H1 (cell line): ENCODE measurements at regions not wholly inside any gene's neighbourhood (a gene's known extent, or its start where the extent isn't known, plus 50 kb on each side); places are given as distances from the start of the nearest gene placed in this dataset.

Experiments
- CTCF ChIA-PET: fragments of 300-600 bp; sonication (Branson Sonifier 250); formaldehyde crosslinking; loops from one replicate; lab custom pipeline; 2021; ENCODE audit not compliant: partially characterized antibody; lab: Charles Lee
- POLR2A ChIA-PET: fragments of 300-600 bp; sonication (Branson Sonifier 250); formaldehyde crosslinking; loops from one replicate; lab custom pipeline; 2021; ENCODE audit warnings: inconsistent platforms; ENCODE audit not compliant: partially characterized antibody; lab: Charles Lee
- DNase-seq, 2 experiments: peaks; one replicate each; pipeline versions ENCODE4 v3.0.0 to v3.0.0-alpha.2; 2010 to 2022; ENCODE audit warnings: low spot score in 2 of 2, low read depth in 1 of 2, mixed read lengths in 1 of 2
- FAIRE-seq: peaks from 2 replicates; lab custom pipeline; 2011; peaks lifted over from hg19 to GRCh38; lab: Jason Lieb, UNC
- H2AFZ ChIP-seq: 2 replicates; pipeline ENCODE4 v1.8.1; 2012; ENCODE audit warnings: low read length, inconsistent platforms
- H2AK5ac ChIP-seq: 2 replicates; pipeline ENCODE4 v1.6.1; 2013; ENCODE audit warnings: low read depth, low read length
- H2BK120ac ChIP-seq: replicated peaks from 2 replicates; pipeline ENCODE3; 2013; ENCODE audit warnings: low read depth, low read length, inconsistent platforms
- H2BK12ac ChIP-seq: 2 replicates; pipeline ENCODE4 v1.6.1; 2013; ENCODE audit warnings: low read depth, low read length
- H2BK15ac ChIP-seq: 2 replicates; pipeline ENCODE4 v1.6.1; 2013; ENCODE audit warnings: low read length
- H2BK20ac ChIP-seq: 2 replicates; pipeline ENCODE4 v1.6.1; 2013; ENCODE audit warnings: low read length
- H2BK5ac ChIP-seq: 2 replicates; pipeline ENCODE4 v1.6.1; 2013; ENCODE audit warnings: low read depth, low read length
- H3K14ac ChIP-seq: 2 replicates; pipeline ENCODE4 v1.6.1; 2013; ENCODE audit warnings: inconsistent platforms; ENCODE audit not compliant: insufficient read length
- H3K18ac ChIP-seq: 2 replicates; pipeline ENCODE4 v1.6.1; 2013; ENCODE audit warnings: low read length; ENCODE audit errors: extremely low read depth
- H3K23ac ChIP-seq: 2 replicates; pipeline ENCODE4 v1.6.1; 2013; ENCODE audit warnings: inconsistent platforms; ENCODE audit not compliant: insufficient read length
- H3K23me2 ChIP-seq: 2 replicates; pipeline ENCODE4 v1.6.1; 2013; ENCODE audit warnings: low read depth, low read length
- H3K27ac ChIP-seq: 2 replicates; pipeline ENCODE4 v1.6.1; 2011; ENCODE audit warnings: low read depth, low read length, inconsistent platforms
- H3K27me3 ChIP-seq, 4 experiments: replicated peaks in 1 of 4; 1 replicate in 1 of 4; 2 replicates in 3 of 4; pipeline versions ENCODE4 v1.6.1 to v1.8.1; 2011 to 2013; ENCODE audit warnings: low read length in 3 of 4, mild to moderate bottlenecking in 3 of 4, inconsistent platforms in 2 of 4, mixed read lengths in 2 of 4, moderate library complexity in 1 of 4; ENCODE audit not compliant: control insufficient read depth in 3 of 4, insufficient read depth in 3 of 4; ENCODE audit errors: extremely low read depth in 1 of 4
- H3K36me3 ChIP-seq, 4 experiments: 2 replicates each; pipeline versions ENCODE4 v1.6.1 to v1.8.1; 2011 to 2013; ENCODE audit warnings: mild to moderate bottlenecking in 4 of 4, low read length in 3 of 4, moderate library complexity in 2 of 4, control low read depth in 1 of 4, inconsistent platforms in 1 of 4; ENCODE audit not compliant: insufficient read depth in 4 of 4, control insufficient read depth in 2 of 4
- H3K4ac ChIP-seq: replicated peaks from 2 replicates; pipeline ENCODE3; 2013; ENCODE audit warnings: low read length, low read depth, mixed read lengths, inconsistent platforms; ENCODE audit not compliant: insufficient read length
- H3K4me1 ChIP-seq, 4 experiments: replicated peaks in 1 of 4; 1 replicate in 1 of 4; 2 replicates in 3 of 4; pipeline versions ENCODE4 v1.6.1 to v1.8.1; 2011 to 2013; ENCODE audit warnings: low read length in 3 of 4, inconsistent platforms in 2 of 4, mixed read lengths in 1 of 4; ENCODE audit not compliant: insufficient read depth in 4 of 4, control insufficient read depth in 3 of 4
- H3K4me2 ChIP-seq, 2 experiments: 2 replicates each; pipeline versions ENCODE4 v1.6.1 to v1.8.1; 2011 to 2013; ENCODE audit warnings: low read depth in 2 of 2, low read length in 2 of 2, control low read depth in 1 of 2, inconsistent platforms in 1 of 2, mild to moderate bottlenecking in 1 of 2; ENCODE audit not compliant: insufficient read depth in 1 of 2
- H3K4me3 ChIP-seq, 4 experiments: fragments of 200-600, 300-600 bp in 1 of 4; sonication (generic), shearing (Covaris generic), sonication (Bioruptor Twin) in 1 of 4; 2 replicates each; pipeline versions ENCODE4 v1.5.1 to v1.8.1; 2011 to 2016; ENCODE audit warnings: low read length in 4 of 4, low read depth in 3 of 4, control low read depth in 2 of 4, inconsistent platforms in 2 of 4, mild to moderate bottlenecking in 2 of 4, mixed read lengths in 1 of 4, moderate library complexity in 1 of 4; ENCODE audit not compliant: insufficient read depth in 2 of 4; ENCODE audit errors: extremely low read depth in 1 of 4
- H3K56ac ChIP-seq: replicated peaks from 2 replicates; pipeline ENCODE3; 2013; ENCODE audit warnings: low read depth, mild to moderate bottlenecking, mixed read lengths, low read length, inconsistent platforms; ENCODE audit not compliant: insufficient read length
- H3K79me1 ChIP-seq: 2 replicates; pipeline ENCODE4 v1.6.1; 2013; ENCODE audit warnings: low read depth, low read length, control low read depth
- H3K79me2 ChIP-seq, 2 experiments: 2 replicates each; pipeline versions ENCODE4 v1.6.1 to v1.8.1; 2012 to 2013; ENCODE audit warnings: low read length in 2 of 2, mild to moderate bottlenecking in 2 of 2, inconsistent platforms in 1 of 2; ENCODE audit not compliant: insufficient read depth in 2 of 2, control insufficient read depth in 1 of 2
- H3K9ac ChIP-seq, 4 experiments: replicated peaks in 1 of 4; 1 replicate in 1 of 4; 2 replicates in 3 of 4; pipeline versions ENCODE4 v1.6.1 to v1.8.1; 2011 to 2013; ENCODE audit warnings: low read depth in 3 of 4, low read length in 3 of 4, control low read depth in 2 of 4, mild to moderate bottlenecking in 2 of 4, moderate library complexity in 2 of 4, inconsistent platforms in 1 of 4; ENCODE audit errors: extremely low read depth in 1 of 4
- H3K9me3 ChIP-seq, 2 experiments: 2 replicates each; pipeline versions ENCODE4 v1.6.1 to v1.8.1; 2012 to 2013; ENCODE audit warnings: mild to moderate bottlenecking in 2 of 2, moderate library complexity in 2 of 2, control low read depth in 1 of 2, inconsistent platforms in 1 of 2, low read depth in 1 of 2, low read length in 1 of 2, mixed read lengths in 1 of 2; ENCODE audit not compliant: insufficient read depth in 2 of 2
- H4K20me1 ChIP-seq, 2 experiments: replicated peaks in 1 of 2; 2 replicates each; pipeline versions ENCODE3 to v1.8.1; 2011 to 2013; ENCODE audit warnings: inconsistent platforms in 2 of 2, low read length in 2 of 2, mild to moderate bottlenecking in 1 of 2; ENCODE audit not compliant: insufficient read depth in 2 of 2, control insufficient read depth in 1 of 2
- H4K5ac ChIP-seq: 2 replicates; pipeline ENCODE4 v1.6.1; 2013; ENCODE audit warnings: low read length, low read depth, mixed read lengths, inconsistent platforms; ENCODE audit not compliant: insufficient read length
- H4K8ac ChIP-seq: 2 replicates; pipeline ENCODE4 v1.8.0; 2013; ENCODE audit warnings: mild to moderate bottlenecking, moderate library complexity, low read length, inconsistent platforms; ENCODE audit not compliant: insufficient read depth; ENCODE audit errors: extremely low read depth
- H4K91ac ChIP-seq: replicated peaks from 2 replicates; pipeline ENCODE3; 2013; ENCODE audit warnings: low read length, mixed read lengths, inconsistent platforms; ENCODE audit not compliant: insufficient read length
- ASH2L ChIP-seq: fragments of 200-600, 300-600 bp; sonication (generic); IDR thresholded peaks from one replicate; pipeline ENCODE4 v1.7.1; 2017; ENCODE audit warnings: low read length
- BACH1 ChIP-seq: IDR thresholded peaks from 2 replicates; pipeline ENCODE4 v1.6.1; 2012; ENCODE audit warnings: low read length, improper control_type of control experiment
- CBX8 ChIP-seq: fragments of 300-800, 300-1000 bp; sonication (generic); IDR thresholded peaks from 2 replicates; pipeline ENCODE4 v1.7.1; 2016; ENCODE audit warnings: low read depth, low read length, borderline replicate concordance
- EZH2 ChIP-seq: fragments of 200-600 bp; sonication (generic); IDR thresholded peaks from 2 replicates; pipeline ENCODE4 v1.7.1; 2012; ENCODE audit warnings: low read depth, mild to moderate bottlenecking, moderate library complexity, low read length, inconsistent platforms; ENCODE audit not compliant: severe bottlenecking
- FOSL1 ChIP-seq: IDR thresholded peaks from 2 replicates; pipeline ENCODE4 v1.6.1; 2011; ENCODE audit warnings: mild to moderate bottlenecking, low read depth, low read length, moderate library complexity; ENCODE audit not compliant: insufficient read depth
- GTF2F1 ChIP-seq: IDR thresholded peaks from 2 replicates; pipeline ENCODE4 v1.6.1; 2012; ENCODE audit warnings: low read depth, low read length, improper control_type of control experiment, borderline replicate concordance
- JUN ChIP-seq: IDR thresholded peaks from 2 replicates; pipeline ENCODE4 v1.6.1; 2011; ENCODE audit warnings: low read depth, mild to moderate bottlenecking, improper control_type of control experiment, low read length
- KDM1A ChIP-seq: fragments of 200-600, 300-600 bp; sonication (generic); IDR thresholded peaks from 2 replicates; pipeline ENCODE4 v1.7.1; 2016; ENCODE audit warnings: mild to moderate bottlenecking, low read length, borderline replicate concordance
- KDM5A ChIP-seq: fragments of 200-600 bp; IDR thresholded peaks from 2 replicates; pipeline ENCODE4 v1.7.1; 2012; ENCODE audit warnings: mild to moderate bottlenecking, low read length, inconsistent platforms, mixed read lengths
- NRF1 ChIP-seq: IDR thresholded peaks from 2 replicates; pipeline ENCODE4 v1.6.1; 2011; ENCODE audit warnings: mild to moderate bottlenecking, low read depth, low read length, improper control_type of control experiment
- POU5F1 ChIP-seq: IDR thresholded peaks from 2 replicates; pipeline ENCODE4 v1.6.1; 2011; ENCODE audit warnings: low read depth, mild to moderate bottlenecking, low read length, moderate library complexity
- SIX5 ChIP-seq: IDR thresholded peaks from 2 replicates; pipeline ENCODE4 v1.6.1; 2011; ENCODE audit warnings: mild to moderate bottlenecking, low read depth, low read length
- SP2 ChIP-seq: IDR thresholded peaks from 2 replicates; pipeline ENCODE4 v1.6.1; 2012; ENCODE audit warnings: mild to moderate bottlenecking, low read length, inconsistent platforms
- SP4 ChIP-seq: IDR thresholded peaks from 2 replicates; pipeline ENCODE4 v1.6.1; 2012; ENCODE audit warnings: low read length, inconsistent platforms
- TCF12 ChIP-seq: IDR thresholded peaks from 2 replicates; pipeline ENCODE4 v1.6.1; 2011; ENCODE audit warnings: low read depth, mild to moderate bottlenecking, low read length
- TEAD4 ChIP-seq: IDR thresholded peaks from 2 replicates; pipeline ENCODE4 v1.6.1; 2012; ENCODE audit warnings: low read depth, low read length, inconsistent platforms, mixed read lengths
- YY1 ChIP-seq: IDR thresholded peaks from 2 replicates; pipeline ENCODE4 v1.6.1; 2011; ENCODE audit warnings: low read depth, mild to moderate bottlenecking, low read length
- WGBS, 2 experiments: shearing (Covaris generic) in 1 of 2; methylation state at CpG; one replicate each; pipeline versions ENCODE4 v1.1.6 to v1.1.7; 2013 to 2015; ENCODE audit warnings: low lambda C conversion rate in 2 of 2, mixed read lengths in 2 of 2, inconsistent platforms in 1 of 2, low coverage in 1 of 2, missing lambda C conversion rate in 1 of 2; ENCODE audit not compliant: insufficient replicate concordance in 2 of 2, insufficient coverage in 1 of 2, insufficient read length in 1 of 2; ENCODE audit errors: extremely low coverage in 1 of 2, missing lambda C conversion rate in 1 of 2; 5-methylcytosine and 5-hydroxymethylcytosine counted together

DNA sequence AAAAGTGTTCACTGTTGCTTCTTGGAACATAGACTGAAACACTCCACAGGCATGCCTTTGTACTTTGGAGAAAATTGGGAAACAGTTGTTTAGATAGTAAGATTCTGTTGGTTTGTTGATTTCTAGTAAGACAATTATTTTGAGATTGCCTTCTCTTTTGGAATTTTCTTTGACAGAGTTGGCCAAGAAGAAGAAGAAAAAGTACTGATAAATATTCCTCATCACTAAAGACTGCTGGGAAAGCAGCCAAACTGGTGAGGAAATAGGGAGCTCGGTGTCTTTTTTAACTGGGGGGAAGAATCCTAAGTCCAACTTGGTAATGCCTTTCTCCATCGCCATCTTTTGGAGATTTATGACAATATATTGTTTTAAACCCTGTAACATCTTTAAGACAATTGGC is 370.7 kb downstream of the GPAT3 start:
- Histone ChIP-seq H4K8ac (no peak overlapping the region), H3K4ac (no peak overlapping the region), H2BK12ac (no peak overlapping the region), H3K23me2 (no peaks in the 10 kb centered on the region), H2BK5ac (no peak overlapping the region), H3K9ac (no peak overlapping the region), H3K4me3 (no peak overlapping the region), H3K9me3 (no peaks in the 10 kb centered on the region), H4K91ac (no peak overlapping the region), H3K14ac (no peak overlapping the region), H3K4me2 (no peak overlapping the region), H2BK120ac (no peak overlapping the region), H3K79me2 (no peaks in the 10 kb centered on the region), H3K4me1 (peaks cover 0 to 5% (median 0%) of the 10 kb centered on the region in 4 experiments; a peak in 2 of 7 replicates), H3K79me1 (no peaks in the 10 kb centered on the region), H2BK15ac (no peak overlapping the region), H3K27ac (no peak overlapping the region), H2AK5ac (no peak overlapping the region), H4K20me1 (no peaks in the 10 kb centered on the region), H4K5ac (no peak overlapping the region), H3K36me3 (no peaks in the 10 kb centered on the region), H3K18ac (no peak overlapping the region), H2AFZ (no peak overlapping the region), H2BK20ac (no peak overlapping the region), H3K23ac (no peak overlapping the region), H3K56ac (no peak overlapping the region), H3K27me3 (peaks cover 0 to 1% (median 0%) of the 10 kb centered on the region in 4 experiments; a peak in 1 of 7 replicates)
- FAIRE-seq (no peak), DNase-seq (no peak)
- CTCF ChIA-PET: interaction anchor here (0.6 to 1.5 kb wide), 4 partner anchors 21 to 545 kb away, joined by 3 to 4 read pairs (median 3); no protein-coding TSS in a partner anchor
- POLR2A ChIA-PET: no interaction called here
- WGBS, 2 experiments: 84% methylated on average over 2 of the region's 2 CpGs; no CpG with 5 or more reads in 1 of the 2 experiments
- TF ChIP-seq JUN (no peak), SP4 (no peak), NRF1 (no peak), KDM1A (no peak), SP2 (no peak), POU5F1 (no peak), BACH1 (no peak), GTF2F1 (no peak), ASH2L (no peak), TEAD4 (no peak), SIX5 (no peak), YY1 (no peak), EZH2 (no peak), CBX8 (no peak), TCF12 (no peak), FOSL1 (no peak), KDM5A (no peak)
